ENCODE measurements at regions not wholly inside any gene's neighbourhood (a gene's known extent, or its start where the extent isn't known, plus 50 kb on each side); places are given as distances from the start of the nearest gene placed in this dataset.

DNA sequence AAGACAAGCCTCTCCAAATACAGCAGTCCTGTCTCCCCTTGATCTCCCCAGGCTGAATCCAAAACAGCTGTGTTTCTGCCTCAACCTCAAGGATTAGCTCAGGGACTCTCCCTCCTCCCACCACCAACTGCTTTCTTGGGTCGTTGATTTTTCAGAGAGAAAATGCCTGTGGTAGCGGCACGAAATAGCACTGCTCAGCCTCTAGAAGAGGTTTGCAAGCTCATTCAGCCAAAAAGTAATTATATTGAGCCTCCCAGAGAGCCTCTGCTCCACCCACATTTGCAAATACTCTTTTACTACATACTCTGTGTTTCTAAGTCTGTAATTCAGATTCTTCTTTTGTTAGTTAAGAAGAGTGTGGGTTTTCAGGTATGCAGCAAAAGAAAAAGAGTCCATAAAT, 396.4 kb upstream of the TNP1 start:
- Histone ChIP-seq H3K27me3 (replicated peaks in 1 of 4; ENCODE audit: control extremely low read depth in 1 of 4, control insufficient read depth in 3 of 4, insufficient read depth in 4 of 4, low read length in 3 of 4) (peaks cover 0 to 10% (median 6%) of the 10 kb centered on the region in 4 experiments), H3K9ac (ENCODE audit: low read length) (no peak overlapping the region), H3K4me1 (ENCODE audit: control insufficient read depth in 2 of 2, insufficient read depth in 2 of 2, low read length in 2 of 2) (no peaks in the 10 kb centered on the region), H3K4me3 (ENCODE audit: control extremely low read depth in 1 of 5, extremely low read depth in 1 of 5, insufficient read depth in 1 of 5, low read depth in 2 of 5, low read length in 4 of 5) (no peak overlapping the region), H4K20me1 (ENCODE audit: control insufficient read depth, insufficient read depth, low read length, poor library complexity, severe bottlenecking) (no peaks in the 10 kb centered on the region), H3K27ac (ENCODE audit: low read length in 2 of 2) (no peak overlapping the region), H3K9me3 (ENCODE audit: control extremely low read depth in 1 of 3, control insufficient read depth in 2 of 3, insufficient read depth in 1 of 3, low read length in 2 of 3) (no peaks in the 10 kb centered on the region), H3K79me2 (ENCODE audit: control insufficient read depth, insufficient read depth, low read length) (no peaks in the 10 kb centered on the region), H3K4me2 (replicated peaks; ENCODE audit: low read depth, low read length, poor library complexity, severe bottlenecking) (no peak overlapping the region), H3K36me3 (replicated peaks in 1 of 2; ENCODE audit: control extremely low read depth in 1 of 2, control insufficient read depth in 1 of 2, extremely low read depth in 1 of 2, insufficient read depth in 2 of 2, low read length in 1 of 2) (no peaks in the 10 kb centered on the region), H2AFZ (ENCODE audit: insufficient read depth, low read depth, low read length, poor library complexity, severe bottlenecking) (no peak overlapping the region)
- 80% methylated on average over 1 of the region's 3 CpGs for WGBS (ENCODE audit: insufficient coverage)
- H3K27me3 Mint-ChIP-seq = peaks cover 32% of the 10 kb centered on the region
- TF ChIP-seq, protein P1, sequence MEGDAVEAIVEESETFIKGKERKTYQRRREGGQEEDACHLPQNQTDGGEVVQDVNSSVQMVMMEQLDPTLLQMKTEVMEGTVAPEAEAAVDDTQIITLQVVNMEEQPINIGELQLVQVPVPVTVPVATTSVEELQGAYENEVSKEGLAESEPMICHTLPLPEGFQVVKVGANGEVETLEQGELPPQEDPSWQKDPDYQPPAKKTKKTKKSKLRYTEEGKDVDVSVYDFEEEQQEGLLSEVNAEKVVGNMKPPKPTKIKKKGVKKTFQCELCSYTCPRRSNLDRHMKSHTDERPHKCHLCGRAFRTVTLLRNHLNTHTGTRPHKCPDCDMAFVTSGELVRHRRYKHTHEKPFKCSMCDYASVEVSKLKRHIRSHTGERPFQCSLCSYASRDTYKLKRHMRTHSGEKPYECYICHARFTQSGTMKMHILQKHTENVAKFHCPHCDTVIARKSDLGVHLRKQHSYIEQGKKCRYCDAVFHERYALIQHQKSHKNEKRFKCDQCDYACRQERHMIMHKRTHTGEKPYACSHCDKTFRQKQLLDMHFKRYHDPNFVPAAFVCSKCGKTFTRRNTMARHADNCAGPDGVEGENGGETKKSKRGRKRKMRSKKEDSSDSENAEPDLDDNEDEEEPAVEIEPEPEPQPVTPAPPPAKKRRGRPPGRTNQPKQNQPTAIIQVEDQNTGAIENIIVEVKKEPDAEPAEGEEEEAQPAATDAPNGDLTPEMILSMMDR (IDR thresholded peaks at IDR 0.05) = no peak
- TF ChIP-seq EZH2 (IDR thresholded peaks at IDR 0.05; ENCODE audit: borderline replicate concordance, insufficient read depth, low read depth, low read length, poor library complexity, severe bottlenecking) = no peak
- CTCF ChIA-PET = interaction anchor here (1.1 kb wide), 1 partner anchor 675 kb away, joined by 3 read pairs; no protein-coding TSS in a partner anchor
- no peak for ATAC-seq (ENCODE audit: low read depth)
- no peak overlapping the region for H3K27ac Mint-ChIP-seq
- DNase-seq = no peak
- no peaks in the 10 kb centered on the region for H3K9me3 Mint-ChIP-seq (ENCODE audit: insufficient read depth)
- POLR2A ChIA-PET = no interaction called here
- intact Hi-C loops (cut with micrococcal nuclease) = no loop called here
- H3K4me3 Mint-ChIP-seq = no peak overlapping the region
- no peaks in the 10 kb centered on the region for H3K4me1 Mint-ChIP-seq

GRCh38 chr2:217254111-217254510, 394.2 kb upstream of the TNP1 start:
- Histone ChIP-seq H3K9ac (ENCODE audit: low read length) (no peak overlapping the region), H2AFZ (ENCODE audit: insufficient read depth, low read depth, low read length, poor library complexity, severe bottlenecking) (no peak overlapping the region), H3K4me2 (replicated peaks; ENCODE audit: low read depth, low read length, poor library complexity, severe bottlenecking) (no peak overlapping the region), H3K27me3 (replicated peaks in 1 of 4; ENCODE audit: control extremely low read depth in 1 of 4, control insufficient read depth in 3 of 4, insufficient read depth in 4 of 4, low read length in 3 of 4) (peaks cover 0 to 18% (median 10%) of the 10 kb centered on the region in 4 experiments), H4K20me1 (ENCODE audit: control insufficient read depth, insufficient read depth, low read length, poor library complexity, severe bottlenecking) (no peaks in the 10 kb centered on the region), H3K36me3 (replicated peaks in 1 of 2; ENCODE audit: control extremely low read depth in 1 of 2, control insufficient read depth in 1 of 2, extremely low read depth in 1 of 2, insufficient read depth in 2 of 2, low read length in 1 of 2) (no peaks in the 10 kb centered on the region), H3K4me3 (ENCODE audit: control extremely low read depth in 1 of 5, extremely low read depth in 1 of 5, insufficient read depth in 1 of 5, low read depth in 2 of 5, low read length in 4 of 5) (no peak overlapping the region), H3K79me2 (ENCODE audit: control insufficient read depth, insufficient read depth, low read length) (no peaks in the 10 kb centered on the region), H3K4me1 (ENCODE audit: control insufficient read depth in 2 of 2, insufficient read depth in 2 of 2, low read length in 2 of 2) (no peaks in the 10 kb centered on the region), H3K9me3 (ENCODE audit: control extremely low read depth in 1 of 3, control insufficient read depth in 2 of 3, insufficient read depth in 1 of 3, low read length in 2 of 3) (no peaks in the 10 kb centered on the region), H3K27ac (ENCODE audit: low read length in 2 of 2) (no peak overlapping the region)
- CTCF ChIA-PET = no interaction called here
- intact Hi-C loops (cut with micrococcal nuclease) = no loop called here
- Mint-ChIP-seq H3K4me3 (no peak overlapping the region), H3K27ac (no peak overlapping the region), H3K27me3 (peaks cover 32% of the 10 kb centered on the region), H3K9me3 (ENCODE audit: insufficient read depth) (no peaks in the 10 kb centered on the region), H3K4me1 (no peaks in the 10 kb centered on the region)
- WGBS (ENCODE audit: insufficient coverage) = 82% methylated on average over 2 of the region's 2 CpGs
- POLR2A ChIA-PET = no interaction called here
- no peak for TF ChIP-seq EZH2 (IDR thresholded peaks at IDR 0.05; ENCODE audit: borderline replicate concordance, insufficient read depth, low read depth, low read length, poor library complexity, severe bottlenecking)
- TF ChIP-seq, protein P1 (IDR thresholded peaks at IDR 0.05) = no peak
- no peak for ATAC-seq (ENCODE audit: low read depth)
- no peak for DNase-seq
